ENCODE measurements at regions not wholly inside any gene's neighbourhood (a gene's known extent, or its start where the extent isn't known, plus 50 kb on each side); places are given as distances from the start of the nearest gene placed in this dataset.

DNA sequence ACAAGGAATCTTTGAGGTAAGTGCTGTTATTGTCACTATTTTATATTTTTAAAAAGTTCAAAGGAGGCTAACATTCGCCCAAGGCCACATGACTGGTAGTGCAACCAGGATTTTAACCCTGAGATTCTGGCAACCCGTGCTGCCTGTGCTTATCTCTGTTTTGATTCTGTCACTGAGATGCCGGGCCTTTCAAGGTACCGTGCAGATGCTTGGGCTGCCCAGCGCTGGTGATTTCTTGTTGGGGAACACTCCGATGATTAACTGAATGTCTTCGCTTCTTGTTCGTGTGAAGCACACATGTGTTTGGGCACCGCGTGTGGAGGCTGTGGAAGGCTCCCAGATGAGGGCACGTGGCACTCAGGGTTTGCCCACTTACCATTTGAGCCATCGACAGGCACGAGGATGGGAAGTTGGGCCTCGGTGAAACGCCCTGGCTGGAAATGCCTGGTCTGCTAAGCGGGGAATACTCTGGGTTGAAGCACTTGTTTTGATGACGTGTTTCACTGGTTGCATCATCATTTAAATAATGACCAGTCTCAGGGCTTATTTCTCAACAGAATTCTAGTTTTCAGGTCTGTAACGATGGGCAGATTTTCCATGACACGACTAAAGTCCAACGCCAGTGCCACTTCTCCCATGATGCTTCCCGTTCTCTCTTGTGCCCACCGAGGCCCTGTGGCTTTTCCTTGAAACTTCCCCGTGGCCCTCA is 392.7 kb downstream of the FGF9 start:
- no peak for DNase-seq (ENCODE audit: low read depth, low spot score)
- no peak overlapping the region for H3K4me3 ChIP-seq (ENCODE audit: low read length)

DNA sequence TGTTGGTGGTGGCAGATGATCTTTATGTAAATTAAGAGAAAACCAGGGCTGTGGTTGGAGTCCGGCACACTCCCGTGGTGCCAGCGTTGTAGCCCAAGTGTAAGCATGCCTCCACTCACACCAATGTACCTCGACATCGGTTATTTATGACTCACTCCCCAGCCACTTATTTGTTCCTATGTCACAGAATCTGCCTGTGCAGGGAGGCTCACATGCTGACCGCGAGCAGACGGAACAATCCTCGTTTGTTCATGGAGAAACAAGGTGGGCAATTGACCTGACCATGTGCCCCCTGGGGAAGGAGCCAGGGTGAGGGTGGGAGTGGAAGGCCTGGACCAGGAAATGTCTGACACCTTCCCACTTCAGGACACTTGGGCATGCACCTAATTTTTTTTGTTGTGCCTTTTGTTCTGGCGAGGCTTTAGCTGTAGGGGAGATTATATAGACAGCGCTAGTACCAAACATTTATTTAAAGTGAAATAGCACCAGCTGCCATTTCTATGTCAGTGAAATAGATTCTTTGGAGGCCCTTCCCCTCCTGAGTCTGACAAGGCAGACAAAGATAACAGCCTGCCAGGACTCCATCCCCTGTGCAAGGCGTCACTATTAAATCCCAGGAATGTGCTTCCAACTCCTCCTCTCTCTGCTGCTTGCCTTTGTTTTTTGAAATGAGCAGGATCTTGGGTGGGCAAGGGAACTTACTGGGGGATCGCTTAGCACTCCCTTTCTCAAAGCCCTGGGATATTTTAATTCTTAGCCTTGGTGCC is 394.2 kb downstream of the FGF9 start:
- H3K4me3 ChIP-seq (ENCODE audit: low read length) = no peak overlapping the region
- no peak for DNase-seq (ENCODE audit: low read depth, low spot score)

DNA sequence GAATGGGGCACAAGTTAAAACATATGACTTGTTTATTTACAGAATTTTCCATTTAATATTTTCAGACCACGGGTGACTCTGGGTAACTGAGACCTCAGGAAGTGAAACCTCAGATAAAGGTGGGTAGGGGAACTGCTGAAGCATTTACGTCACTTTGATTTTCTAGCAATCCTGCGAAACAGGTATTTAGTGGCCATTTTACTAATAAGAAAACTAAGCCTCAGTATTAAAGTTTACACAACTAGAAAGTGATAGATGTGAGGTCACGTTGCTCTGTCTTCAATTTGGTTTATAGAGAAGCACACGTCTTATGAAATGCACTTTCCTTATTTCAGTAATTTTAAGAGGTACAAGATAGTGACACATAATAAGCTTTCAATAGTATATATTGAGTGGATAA is 402.8 kb downstream of the FGF9 start:
- DNase-seq (ENCODE audit: low read depth, low spot score) = no peak
- no peak overlapping the region for H3K4me3 ChIP-seq (ENCODE audit: low read length)

DNA sequence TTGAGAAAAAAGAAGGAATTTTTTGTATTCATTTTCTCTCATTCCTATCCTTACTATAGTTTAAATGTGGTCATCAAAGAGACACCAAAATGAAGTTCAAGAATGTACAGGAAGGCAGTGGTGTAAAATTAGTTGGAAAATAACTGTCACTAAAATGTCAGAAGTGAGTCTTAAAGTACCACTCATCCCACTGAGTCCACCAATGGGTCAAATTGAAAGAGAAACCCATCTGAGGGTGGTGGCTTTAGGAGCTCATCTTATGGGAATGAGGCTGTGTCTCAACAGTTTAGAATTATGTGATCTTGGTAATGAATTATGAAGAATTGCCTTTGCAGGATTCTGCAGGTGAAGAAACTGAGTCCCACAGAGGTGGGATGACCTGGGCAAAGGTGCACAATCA is 403.5 kb downstream of the FGF9 start:
- H3K4me3 ChIP-seq (ENCODE audit: low read length) = no peak overlapping the region
- DNase-seq (ENCODE audit: low read depth, low spot score) = no peak

DNA sequence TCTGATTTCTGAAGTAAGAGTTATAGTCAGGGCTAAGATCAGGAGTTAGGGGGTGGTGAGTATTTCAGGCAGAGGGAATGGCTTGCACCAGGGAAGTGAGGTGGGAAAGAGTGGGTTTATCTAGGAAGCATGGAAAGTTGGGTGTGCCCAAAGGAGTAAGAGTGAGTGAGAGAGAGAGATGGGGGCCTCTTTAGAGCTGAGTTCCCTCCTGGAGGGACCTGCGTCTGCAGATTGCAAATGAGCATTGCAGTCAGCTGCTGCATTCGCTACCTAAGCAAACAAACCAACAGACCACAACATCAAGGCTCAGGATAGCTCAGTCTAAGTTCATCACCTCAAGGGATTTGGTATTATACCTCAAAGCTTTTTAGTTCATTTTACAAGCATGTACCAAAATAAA is 405.8 kb downstream of the FGF9 start:
- DNase-seq (ENCODE audit: low read depth, low spot score) = no peak
- no peak overlapping the region for H3K4me3 ChIP-seq (ENCODE audit: low read length)

DNA sequence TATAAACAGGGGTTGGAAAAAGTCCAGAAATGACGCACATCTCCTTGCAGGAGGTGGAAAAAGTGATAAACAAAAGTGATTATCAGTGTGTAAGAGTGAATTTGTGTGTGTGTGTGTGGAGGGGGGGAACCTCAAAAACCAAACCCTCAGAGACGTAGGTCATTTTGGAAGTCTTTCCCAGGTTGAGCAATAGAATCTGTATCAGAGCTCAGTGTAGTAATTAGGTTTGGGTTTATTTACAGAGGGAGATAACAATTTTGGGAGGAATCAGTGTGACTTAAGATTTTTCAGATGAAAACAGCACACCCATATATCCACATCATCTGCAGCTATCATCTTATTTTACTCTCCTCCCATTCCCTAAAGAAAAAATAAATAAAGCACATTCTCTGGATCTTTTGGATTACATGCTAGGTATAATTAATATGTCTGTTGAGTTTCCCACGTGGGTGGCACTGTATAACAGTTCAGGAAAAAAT is 406.4 kb downstream of the FGF9 start:
- no peak for DNase-seq (ENCODE audit: low read depth, low spot score)
- H3K4me3 ChIP-seq (ENCODE audit: low read length) = no peak overlapping the region

DNA sequence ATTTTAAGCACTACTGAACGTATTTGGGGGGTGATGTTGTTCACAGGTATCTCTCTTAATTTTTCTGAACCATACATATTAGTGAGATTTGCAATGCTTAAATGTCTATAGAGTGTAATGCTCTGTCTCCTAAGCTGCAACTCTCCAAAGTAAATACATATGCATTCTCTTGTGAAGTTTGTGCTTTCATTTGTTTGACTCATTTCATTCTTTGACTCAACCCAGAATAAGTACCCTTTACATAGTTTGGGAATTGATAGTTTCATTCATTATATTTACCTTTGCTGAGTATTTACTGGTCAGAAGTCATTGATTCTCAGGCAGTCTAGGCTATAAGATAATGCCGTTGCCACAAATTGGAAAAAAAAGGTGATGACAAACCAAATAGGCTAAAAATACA is 406.9 kb downstream of the FGF9 start:
- no peak for DNase-seq (ENCODE audit: low read depth, low spot score)

DNA sequence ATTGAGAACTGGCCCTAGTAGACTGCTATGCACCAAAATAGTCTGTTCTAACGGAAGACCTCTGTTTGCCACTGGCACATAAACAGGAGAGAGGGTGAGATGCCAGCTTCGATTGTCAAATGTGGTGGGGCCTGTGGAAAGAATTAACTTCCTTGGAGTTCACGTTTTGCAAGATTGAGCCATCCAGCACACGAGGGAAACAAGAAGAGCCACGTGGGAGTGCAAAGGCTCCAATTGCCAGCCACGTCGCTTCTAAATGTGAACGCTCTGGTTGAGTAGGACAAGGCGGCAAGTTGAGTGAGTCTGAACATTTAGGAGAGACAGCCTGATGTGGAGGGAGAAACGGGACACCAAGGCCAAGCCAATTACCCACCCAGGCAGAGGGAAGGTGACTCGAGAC is 409.1 kb downstream of the FGF9 start:
- no peak for DNase-seq (ENCODE audit: low read depth, low spot score)
- no peak overlapping the region for H3K4me3 ChIP-seq (ENCODE audit: low read length)

More for the DNA sequence above, 406.9 kb downstream of the FGF9 start:
- no peak overlapping the region for H3K4me3 ChIP-seq (ENCODE audit: low read length)

DNA sequence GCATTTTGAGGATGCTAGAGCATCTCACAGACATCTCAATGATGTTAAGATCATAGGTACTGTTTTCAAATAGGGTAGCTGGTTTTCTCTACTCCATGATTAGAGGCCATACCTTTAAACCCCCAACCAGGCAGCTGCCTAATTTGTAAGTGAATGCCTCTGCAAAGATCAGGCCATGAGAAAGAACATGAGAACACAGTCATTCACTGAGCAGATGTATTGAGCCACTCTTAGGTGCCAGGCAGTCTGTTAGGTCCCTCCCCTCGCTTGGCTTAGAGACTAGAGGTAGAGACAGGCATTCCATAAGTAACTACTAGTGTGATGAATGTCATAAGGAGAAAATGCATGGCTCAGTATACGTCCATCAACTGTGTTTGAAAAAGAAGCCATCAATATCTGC is 410.0 kb downstream of the FGF9 start:
- H3K4me3 ChIP-seq (ENCODE audit: low read length) = no peak overlapping the region
- no peak for DNase-seq (ENCODE audit: low read depth, low spot score)

DNA sequence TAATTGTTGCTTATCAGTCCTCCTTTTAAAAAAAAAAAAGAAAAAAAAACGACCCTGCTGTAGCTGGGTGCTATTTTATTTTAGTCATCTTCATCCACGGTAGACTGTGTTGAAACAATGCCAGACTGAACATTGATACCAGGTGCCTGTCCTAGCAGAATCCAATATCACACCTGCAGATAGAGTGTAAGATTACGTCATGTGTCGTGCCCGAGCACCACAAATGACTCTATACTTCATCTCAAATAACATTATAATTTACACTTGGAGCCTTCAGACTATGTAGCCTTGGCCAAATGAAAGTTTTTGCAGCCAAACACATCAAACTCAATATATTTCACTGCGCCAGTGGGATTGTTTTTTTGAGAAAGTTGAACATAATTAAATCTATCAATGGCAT is 410.6 kb downstream of the FGF9 start:
- H3K4me3 ChIP-seq (ENCODE audit: low read length) = no peak overlapping the region
- DNase-seq (ENCODE audit: low read depth, low spot score) = no peak

DNA sequence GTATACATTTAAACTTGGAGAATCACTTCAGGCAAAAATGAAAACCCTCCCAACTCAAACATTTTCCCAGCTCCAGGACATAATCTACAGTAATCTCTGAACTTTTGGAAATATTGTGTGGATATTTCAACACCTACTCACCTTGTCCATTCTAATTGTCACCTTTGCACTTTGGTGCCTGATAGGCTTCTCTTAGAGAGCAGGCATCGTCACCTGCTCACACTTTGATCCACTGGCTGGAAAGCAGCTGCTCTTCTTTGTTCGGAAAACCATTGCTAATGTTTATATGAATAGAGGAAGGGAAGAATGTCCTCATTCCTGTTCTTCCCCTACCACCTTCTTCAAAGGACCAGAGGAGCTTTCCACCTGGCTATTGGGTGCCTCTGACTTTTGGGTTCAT is 411.2 kb downstream of the FGF9 start:
- H3K4me3 ChIP-seq (ENCODE audit: low read length) = no peak overlapping the region
- no peak for DNase-seq (ENCODE audit: low read depth, low spot score)

DNA sequence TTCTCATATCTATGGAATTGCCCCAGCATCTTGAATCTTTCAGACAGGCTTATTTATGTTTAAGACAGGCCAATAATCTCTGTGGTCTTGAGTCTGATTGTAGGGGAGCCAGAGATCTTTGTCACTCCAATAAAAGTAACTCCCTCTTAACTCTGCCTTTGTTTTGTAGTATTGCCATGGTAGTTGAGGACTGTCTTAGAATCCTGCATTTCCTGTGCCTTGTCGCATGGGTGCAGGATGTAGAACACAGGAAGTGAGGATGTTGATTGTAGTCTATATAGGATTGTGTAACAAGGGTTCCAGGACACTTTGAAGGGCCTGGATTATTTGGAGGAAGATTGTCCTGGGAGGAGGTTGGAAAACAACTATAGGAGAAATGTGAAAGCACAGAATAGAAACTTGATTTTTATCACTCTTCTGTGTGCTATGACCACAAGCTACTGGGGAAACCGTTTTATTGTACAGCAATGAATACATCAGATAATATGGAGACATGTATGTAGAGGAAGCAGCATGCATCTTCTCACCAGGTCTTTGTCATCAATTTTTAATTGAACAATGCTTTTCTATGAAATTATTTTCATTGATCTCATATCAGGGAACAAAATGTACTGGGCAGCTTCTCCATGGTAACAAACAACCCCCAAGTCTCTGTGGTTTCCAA is 411.7 kb downstream of the FGF9 start:
- H3K4me3 ChIP-seq (ENCODE audit: low read length) = no peak overlapping the region
- DNase-seq (ENCODE audit: low read depth, low spot score) = peak; percentile 18

DNA sequence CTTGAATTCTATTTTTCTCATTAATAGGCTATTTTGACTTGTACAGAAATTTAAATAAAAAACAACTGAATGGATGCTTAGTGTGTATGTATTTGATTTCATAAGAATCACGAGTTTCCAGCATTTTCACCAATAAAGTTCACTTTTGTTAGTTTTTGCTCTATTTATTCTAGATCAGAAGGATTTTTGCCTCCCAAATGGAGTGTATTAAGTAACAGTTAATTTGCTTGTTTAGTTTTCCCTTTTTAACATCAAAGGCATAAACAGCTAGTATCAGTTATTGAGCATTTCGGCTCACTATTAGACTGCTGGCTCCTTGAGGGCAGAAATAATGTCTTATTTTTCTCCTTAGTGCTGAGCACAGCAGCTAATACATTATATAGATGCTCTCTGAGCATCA is 414.1 kb downstream of the FGF9 start:
- H3K4me3 ChIP-seq (ENCODE audit: low read length) = no peak overlapping the region
- no peak for DNase-seq (ENCODE audit: low read depth, low spot score)

DNA sequence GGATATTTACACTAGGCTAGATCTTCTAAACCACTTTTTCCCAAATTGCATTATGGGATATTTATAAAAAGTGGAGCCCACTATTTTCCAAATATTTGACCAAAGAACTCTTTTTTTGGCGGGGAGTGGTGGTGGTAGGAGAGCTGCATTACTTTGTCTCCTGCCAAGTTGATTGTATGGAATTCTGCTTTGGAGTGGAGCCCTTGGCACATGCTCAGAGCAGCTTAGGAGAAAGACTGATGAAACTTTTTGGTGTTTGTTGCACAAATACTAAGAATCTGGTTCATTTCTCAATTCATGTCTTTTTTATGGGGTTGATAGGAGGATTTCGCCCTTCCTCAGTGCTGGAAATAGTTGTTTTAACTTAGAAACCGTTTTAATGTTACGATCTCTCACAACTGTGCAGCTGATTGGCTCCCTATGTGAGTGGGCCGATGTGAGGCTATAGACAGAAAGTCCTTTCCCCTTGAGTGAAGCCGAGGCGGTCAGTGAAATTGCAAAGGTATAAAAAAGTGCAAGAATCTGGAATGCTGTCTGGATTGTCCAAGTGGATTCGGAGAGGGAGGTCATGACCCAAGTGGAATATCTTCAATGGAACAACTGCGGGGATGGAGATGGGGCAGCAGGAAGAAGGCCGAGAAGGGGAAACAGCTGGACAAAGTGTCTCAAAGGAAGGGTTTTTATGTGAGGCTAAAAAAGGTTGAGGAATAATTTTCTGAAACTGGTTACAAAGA is 415.9 kb downstream of the FGF9 start:
- DNase-seq (ENCODE audit: low read depth, low spot score) = no peak
- no peak overlapping the region for H3K4me3 ChIP-seq (ENCODE audit: low read length)

DNA sequence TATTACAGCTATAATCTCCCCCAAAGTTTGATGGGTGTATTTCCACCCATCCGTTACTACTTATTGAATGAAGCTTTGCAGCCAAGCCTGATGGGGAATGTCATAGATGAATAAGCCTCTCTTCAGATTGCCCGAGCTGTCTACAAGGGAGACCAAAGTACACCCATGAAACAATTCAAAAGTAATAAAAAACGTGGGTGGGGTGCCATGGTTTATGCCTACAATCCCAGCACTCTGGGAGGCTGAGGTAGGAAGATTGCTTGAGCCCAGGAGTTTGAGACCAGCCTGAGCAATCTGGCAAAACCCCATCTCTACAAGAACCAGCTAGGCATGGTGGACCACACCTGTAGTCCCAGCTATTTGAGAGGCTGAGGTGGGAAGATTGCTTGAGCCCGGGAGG is 419.2 kb downstream of the FGF9 start:
- DNase-seq (ENCODE audit: low read depth, low spot score) = no peak
- no peak overlapping the region for H3K4me3 ChIP-seq (ENCODE audit: low read length)

DNA sequence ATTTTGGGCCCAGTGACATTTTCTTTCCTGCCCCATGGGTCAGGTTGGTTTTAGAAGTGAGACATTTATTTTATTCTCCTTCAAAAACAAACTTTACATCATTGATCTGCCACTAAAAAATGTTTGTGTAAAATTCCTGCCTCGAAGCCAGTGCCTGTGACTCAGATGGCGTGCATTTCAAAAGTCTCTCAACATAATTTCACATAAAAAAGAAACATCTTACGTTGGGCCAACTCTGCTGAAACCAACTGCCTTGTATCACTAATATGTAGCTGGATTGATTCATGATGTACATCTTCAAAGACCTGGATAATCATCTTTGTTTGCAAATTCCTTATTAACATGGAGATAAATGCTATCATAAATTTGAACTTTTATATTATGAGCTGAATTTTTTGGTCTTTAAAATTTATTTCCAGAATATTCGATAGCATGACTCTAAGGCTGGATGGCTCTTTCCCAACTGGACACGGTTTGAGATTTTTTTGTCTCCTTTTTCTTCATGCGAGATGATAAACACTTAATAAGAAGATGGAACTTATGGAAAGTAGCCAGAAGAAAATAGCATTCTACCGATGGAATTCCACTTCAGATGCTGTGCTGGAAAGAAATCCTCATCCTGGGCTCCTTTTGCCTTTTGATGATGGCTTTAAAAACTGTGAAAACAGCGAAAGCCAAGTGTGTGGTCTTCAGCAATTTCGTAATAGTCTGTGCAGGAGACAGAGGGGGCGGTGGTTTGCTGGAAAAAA is 420.5 kb downstream of the FGF9 start:
- DNase-seq (ENCODE audit: low read depth, low spot score) = no peak
- no peak overlapping the region for H3K4me3 ChIP-seq (ENCODE audit: low read length)

DNA sequence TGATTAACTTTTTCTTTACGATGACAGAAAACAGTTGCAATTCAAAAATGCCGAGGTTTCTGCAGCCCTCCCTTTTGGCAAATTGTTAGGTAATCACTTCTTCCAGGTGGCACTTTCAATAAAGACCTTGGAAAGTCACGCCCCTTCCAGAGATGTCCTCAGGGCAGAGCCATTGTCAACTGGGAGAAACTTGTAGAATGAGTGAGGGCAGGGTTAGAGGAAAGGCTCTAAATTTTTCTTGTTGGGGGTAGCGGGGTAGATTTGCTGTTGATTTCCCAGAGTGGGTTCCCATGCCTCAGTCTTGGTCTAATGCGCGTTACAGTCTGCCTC is 421.1 kb downstream of the FGF9 start:
- no peak overlapping the region for H3K4me3 ChIP-seq (ENCODE audit: low read length)
- DNase-seq (ENCODE audit: low read depth, low spot score) = no peak

DNA sequence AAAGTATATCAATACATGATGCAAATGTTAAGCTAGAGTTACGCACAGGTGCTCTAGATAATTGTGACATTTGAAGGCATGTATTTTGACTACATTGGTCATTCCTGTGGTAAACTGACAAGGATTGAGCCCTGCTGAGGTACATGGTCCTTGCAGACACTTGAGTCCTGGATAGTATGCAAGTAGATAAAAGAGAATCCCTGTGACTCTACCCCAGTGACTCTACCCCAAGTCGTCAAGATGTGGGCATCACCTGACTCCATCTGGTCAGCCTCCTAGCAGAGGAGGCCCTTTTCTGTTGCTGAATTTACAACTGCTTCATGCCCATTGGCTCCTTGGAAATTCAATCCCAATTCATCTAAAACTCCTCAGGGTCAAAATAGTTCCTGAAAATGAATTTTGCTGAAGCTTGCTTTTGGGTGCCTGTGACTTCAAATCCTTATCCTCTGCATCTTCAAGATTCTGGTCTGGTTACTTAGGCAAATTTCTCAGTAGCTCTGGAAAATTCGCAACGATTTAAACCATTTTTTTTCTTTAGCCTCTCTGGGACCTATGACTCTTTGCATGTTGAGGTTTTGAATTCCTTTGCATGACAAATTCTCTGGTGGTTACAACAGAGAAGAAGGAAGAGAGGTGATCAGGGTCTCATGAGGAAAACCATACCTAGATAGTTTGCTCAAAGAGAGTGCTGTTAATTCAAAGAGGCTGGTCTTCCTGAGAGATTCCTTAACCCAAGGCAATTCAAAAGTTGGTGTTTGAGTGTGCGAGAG is 422.1 kb downstream of the FGF9 start:
- no peak overlapping the region for H3K4me3 ChIP-seq (ENCODE audit: low read length)

More for the DNA sequence above, 422.1 kb downstream of the FGF9 start:
- no peak for DNase-seq (ENCODE audit: low read depth, low spot score)

All from Jurkat, Clone E6-1 (cell line).